NCI-H748 (cell line): ENCODE measurements at regions not wholly inside any gene's neighbourhood (a gene's known extent, or its start where the extent isn't known, plus 50 kb on each side); places are given as distances from the start of the nearest gene placed in this dataset.
"Not testable (repeated sequence)": the region's sequence is repeated elsewhere in the genome, so short reads cannot be mapped to it uniquely, and the experiment has no call there.

Experiments used
- DNase-seq: peaks from one replicate; lab custom pipeline; 2025; ENCODE audit not compliant: unreplicated experiment; lab: John Stamatoyannopoulos, UW

DNA sequence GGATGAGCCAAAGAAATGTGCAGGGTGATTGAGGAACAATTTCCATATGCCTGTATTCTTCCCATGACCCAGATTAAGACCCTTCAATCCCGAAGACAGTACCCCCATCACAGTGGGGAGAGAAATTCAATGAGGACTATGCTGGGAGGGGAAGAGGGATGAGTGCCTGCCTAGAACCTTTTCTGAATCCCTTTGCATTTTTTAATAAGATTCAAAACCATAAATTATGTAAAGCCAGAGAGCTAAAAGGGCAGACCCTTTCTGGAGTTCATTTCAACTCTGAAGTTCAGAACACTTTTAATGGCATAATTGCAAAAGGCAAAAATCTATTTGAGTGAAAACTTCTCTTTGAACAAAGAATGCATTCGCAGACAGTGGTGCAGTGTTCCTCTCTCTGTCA lies 529.5 kb downstream of the NTRK3 start:
- DNase-seq, result no peak

DNA sequence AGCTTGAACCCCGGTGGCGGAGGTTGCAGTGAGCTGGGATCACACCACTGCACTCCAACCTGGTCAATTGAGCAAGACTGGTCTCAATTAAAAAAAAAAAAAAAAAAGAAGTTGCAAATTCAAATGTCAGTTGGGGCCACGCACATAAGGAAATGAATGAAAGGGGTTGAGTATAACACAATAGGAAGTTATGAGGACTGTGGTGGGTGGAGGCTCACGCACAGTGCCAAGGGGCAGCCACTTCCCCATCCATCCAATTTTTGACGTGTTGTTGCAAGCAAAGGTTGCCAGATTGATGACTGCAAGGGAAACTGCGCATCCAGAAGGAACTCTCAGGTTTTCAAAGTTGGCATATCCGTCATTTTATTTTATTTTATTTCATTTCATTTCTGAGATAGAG lies 532.2 kb downstream of the NTRK3 start:
- DNase-seq, result no peak

DNA sequence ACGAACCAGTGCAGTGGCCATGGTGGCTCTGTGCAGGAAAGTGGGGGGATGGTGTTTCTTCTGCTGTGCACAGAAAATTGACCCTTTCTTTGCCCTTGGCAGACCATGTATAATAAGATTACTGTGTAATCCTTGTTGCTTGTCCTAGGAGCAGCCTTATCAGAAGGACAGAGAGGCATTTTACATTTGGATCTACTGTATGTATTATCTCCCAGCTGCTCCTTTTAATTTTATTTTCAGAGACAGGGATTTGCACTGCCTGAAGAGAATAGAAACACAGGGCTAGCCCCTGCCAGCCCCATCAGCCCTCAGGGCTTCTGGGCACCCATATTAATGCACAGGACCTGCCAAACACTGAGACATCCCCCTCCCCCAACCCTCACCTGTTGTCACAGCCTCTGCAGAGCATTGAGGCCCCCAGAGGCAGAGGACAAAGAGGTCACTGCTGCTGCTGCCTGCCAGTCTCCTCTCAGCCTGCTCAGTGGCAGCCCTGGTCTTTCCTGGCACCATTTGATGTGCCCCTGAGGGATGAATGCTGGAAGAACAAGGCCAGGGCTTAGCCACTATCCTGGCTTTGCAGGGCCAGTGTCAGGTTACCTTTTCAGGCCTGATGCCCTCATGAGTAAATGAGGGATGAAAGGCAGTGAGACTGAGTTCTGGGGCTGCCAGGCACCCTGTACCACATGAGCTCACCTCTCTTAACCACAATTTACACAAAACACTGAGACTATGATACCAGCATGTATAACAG lies 533.4 kb downstream of the NTRK3 start:
- peak; percentile 39 for DNase-seq

DNA sequence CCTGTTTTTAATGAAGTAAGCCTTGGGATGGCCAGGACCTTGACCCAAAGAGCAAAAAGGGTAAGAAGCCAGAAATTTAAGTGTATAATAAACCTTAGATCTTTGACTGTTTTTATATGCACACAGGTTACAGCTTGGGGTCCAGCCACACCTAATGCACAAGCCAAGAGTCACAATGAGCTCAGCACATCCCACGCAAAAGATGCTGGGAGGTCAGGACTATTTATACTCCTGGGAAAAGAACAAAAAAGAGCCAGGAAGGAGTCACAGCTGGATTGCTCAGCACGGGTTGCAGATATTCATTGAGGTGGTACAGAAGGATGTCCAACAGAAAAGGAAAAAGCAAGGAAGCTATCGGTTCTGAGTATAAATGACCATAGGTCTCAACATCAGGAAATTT lies 536.3 kb downstream of the NTRK3 start:
- DNase-seq, result no peak

DNA sequence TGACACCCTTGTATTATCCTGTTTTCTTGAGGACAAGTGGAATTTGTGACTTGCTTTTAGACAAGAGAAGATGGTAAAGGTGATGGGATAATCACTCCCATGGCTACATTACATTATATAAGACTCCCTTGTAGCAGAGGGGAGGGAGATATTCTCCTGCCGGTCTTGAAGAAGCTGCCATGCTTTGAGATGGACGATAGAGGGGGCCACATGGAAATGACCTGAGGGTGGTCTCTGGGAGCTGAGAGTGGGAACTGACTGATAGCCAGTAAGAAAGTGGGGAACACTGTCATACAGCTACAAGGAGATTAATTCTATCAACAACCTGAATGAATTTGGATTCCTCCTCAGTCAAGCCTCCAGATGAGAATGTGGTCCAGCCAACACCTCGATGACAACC lies 540.1 kb downstream of the NTRK3 start:
- DNase-seq, result no peak

DNA sequence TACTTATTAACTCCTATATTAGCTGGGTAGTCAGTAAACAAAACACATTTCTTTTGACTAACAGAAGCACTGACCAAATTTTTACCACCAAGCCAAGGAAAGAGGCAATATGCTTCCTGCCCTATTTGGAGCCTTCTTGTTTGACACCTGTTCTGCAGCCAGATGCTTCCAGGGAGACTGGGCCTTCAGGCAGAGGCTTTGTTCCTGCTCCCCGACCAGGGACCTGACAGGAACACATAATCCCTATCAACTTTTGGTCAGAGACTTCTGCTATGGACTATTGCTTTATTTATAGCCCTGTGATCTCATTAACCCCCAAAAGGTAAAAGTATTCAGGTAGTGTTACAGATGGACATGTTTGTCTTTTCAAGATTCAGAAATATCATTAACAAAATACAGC lies 541.3 kb downstream of the NTRK3 start:
- no peak for DNase-seq

DNA sequence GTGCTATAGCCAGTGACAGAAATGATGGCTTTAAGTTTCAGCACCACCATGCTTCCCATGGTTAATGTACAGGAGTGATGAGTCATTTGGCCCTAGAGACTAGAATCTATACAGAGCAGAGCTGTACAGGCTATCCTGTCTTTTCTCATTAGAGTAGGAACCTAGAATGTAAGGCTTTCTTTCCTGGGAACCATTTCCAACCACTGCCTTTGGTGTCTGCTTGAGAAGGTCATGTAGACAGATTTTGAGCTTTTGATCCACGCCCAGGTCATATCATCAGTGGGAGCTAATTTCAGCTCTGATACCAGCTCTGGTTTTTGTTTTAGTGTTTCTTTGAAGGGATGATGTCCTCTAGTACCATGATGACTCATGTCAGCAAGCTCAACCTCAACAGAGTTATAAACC lies 543.1 kb downstream of the NTRK3 start:
- DNase-seq, result no peak

DNA sequence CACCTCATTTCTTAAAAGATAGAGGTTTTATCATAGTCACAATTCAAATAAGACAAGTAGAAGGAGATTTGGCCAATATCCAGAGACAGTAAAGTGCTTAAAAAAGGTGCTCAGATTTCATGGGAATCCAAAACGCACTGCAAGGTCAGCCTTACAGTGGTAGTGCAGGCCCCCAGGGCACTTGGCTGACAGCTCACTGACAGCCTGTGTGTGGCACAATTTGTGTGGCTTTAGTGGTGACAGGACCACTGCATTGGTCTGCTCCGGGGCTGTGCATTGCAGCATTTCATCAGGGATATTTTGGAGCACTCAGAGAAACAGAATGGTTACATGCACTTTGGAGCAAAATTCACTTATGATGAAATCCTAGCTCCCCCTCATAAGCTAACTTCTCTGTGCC lies 544.3 kb downstream of the NTRK3 start:
- DNase-seq, result no peak

DNA sequence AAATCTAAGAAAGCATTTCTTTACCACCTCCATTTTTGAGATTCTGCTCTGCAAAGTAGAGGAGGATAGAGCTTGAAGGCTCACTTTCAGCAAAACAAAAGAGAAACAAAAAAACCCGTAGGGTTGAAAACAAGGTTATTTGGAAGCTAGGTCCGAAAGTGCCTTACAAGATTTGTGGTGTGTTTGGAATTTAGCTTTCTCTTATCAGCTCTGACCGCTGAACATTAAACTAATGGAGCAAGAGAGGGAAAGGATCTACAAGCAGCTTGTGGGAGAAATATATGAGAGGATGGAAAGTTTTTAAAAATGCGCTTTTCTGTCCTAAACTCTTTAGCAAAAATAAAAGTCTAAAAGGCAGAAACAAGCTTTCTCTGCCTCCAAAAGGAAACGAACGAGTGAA lies 545.5 kb downstream of the NTRK3 start:
- DNase-seq, result no peak

DNA sequence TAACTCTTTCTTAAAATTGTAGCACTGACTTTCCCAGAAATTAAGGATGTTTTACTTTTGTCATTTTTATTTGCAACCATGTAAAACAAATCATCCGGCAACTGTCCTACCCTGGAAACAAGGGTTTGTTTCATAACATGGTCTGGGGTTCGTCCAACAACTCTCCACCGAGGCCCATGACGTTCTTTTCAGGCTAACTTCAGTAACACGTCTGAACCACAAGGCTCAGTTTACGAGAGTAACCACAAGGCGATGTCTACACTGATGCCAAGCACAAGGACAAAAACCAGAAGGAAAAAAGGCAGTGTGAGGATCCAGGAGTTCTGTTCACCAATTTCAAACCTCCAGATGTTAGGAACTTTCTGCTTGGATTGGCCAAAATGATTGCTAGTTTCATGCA lies 546.1 kb downstream of the NTRK3 start:
- no peak for DNase-seq

DNA sequence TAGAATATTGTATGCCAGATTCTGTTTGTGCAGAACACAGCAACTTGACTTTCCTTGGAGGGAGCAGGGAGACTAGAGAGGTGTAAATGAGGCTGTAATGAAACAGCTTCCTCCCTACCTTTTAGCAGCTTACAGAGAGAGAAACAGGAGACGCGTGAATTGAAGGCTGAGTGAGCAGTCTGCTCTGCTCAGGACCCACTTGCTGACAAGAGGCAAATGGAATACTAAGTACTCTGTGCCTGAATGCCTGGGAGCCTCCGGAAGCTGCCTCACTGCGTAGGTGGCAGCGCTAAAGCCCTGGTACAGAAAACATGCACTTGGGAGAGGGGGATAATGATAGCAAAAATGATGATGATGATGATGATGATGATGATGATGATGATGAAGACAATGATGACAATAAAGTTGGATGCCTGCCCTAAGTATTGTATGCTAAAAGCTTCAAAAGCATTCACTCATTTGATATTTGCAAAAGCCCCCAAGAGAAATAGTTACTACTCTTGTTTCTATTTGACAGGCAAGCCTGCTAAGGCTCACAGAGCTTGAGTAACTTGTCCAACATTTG lies 548.9 kb downstream of the NTRK3 start:
- no peak for DNase-seq

DNA sequence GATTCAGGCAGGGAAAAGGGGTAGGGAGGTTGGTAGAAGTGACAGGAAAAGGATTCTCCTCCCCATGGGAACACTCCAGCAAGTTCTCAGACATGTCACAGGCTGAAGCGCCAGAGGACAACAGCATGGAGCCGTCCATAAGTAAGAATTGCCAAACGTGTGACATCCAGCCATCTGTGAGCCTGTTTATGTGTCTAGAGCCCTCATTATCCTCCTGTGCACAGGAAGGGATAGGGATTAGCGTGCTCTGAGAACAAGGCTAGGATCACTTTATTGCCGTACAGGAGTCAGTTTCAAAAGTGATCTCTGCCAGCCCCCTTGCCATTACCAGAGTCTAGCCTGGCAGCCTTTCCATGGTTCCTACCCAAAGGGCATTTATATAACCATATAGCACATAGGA lies 549.5 kb downstream of the NTRK3 start:
- DNase-seq, result no peak

DNA sequence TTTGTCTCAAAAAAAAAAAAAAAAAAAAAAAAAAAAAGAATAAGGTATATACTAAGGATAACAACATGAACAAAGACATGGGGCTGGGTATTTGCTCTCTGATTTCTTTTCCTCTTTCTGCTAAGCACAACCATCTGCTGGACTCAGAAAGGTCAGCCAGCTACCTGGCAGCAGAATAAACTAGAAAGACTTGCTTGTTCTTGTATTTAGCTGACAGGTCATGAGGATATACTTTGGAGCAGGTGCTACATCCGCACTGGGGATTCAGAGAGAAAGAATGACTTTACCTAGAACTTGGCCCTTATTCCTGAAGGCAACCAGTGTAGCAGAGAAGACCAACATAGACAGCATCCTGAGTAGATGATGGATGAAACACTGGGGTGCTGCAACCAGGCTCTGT lies 550.5 kb downstream of the NTRK3 start:
- no peak for DNase-seq

DNA sequence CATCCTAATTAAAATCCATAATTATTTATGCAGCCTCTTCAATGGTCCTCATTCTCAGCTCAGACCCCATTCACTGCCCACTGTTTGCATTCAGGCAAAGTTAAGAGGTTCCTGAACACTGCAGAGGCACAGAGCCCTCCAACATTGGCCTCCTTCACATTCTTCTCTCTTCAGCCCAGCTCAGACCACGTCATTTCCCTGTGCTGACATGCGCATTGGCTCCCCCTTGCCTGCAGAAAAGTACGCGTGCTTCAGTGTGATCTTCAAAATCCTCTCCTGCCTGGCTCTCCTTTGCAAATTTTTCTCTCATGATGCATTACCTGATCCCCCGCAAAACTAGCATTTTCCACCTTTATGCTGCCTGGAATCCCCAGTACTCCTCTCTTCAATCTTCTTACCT lies 552.3 kb downstream of the NTRK3 start:
- no peak for DNase-seq

DNA sequence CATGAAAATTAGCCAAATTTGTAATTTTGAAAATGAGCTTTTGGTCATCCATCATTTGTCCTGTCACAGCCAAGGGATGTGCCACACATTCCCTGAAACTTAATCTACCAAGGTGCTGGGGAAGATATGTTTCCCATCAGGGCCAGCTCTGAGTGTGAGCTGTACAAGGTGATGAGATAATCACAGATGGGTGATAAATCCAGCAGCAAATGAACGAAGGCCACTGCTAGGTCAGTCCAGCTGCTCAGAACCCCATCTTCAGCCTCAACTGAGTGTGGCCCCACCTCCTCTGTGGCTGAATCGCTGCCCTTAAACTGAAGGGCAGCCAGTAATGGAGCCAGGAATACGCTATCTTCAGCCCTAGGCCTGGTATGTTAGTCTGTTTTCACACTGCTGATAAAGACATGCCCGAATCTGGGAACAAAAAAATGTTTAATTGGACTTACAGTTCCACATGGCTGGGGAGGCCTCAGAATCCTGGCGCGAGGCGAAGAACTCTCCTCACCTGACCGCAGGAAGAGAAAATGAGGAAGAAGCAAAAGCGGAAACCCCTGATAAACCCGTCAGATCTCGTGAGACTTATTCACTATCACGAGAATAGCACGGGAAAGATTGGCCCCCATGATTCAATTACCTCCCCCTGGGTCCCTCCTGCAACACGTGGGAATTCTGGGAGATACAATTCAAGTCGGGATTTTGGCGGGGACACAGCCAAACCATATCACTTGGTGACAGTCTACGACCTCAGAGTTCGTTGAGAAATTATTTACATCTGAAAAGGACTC lies 553.0 kb downstream of the NTRK3 start:
- no peak for DNase-seq

DNA sequence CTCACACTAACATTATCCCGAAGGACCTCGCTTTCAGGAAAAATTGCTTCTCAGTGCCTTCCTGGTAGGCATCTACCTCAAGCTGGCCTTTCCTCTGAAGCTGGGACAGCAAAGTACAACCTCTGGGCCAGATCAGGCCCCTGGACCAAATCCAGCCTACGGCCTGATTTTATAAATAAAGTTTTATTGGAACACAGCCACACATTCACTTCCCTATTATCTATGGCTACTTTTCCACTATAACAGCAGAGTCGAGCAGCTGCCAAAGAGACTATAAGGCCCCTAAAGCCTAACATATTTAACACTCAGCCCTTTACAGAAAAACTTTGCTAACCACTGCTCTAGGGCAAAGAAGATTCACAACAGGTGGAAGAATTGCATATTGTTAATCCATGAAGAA lies 554.3 kb downstream of the NTRK3 start:
- no peak for DNase-seq

DNA sequence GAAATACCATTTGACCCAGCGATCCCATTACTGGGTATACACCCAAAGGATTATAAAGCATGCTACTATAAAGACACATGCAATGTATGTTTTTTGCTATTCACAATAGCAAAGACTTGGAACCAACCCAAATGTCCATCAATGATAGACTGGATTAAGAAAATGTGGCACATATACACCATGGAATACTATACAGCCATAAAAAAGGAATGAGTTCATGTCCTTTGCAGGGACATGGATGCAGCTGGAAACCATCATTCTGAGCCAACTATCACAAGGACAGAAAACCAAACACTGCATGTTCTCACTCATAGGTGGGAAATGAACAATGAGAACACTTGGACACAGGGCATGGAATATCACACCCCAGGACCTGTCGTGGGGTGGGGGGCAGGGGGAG lies 558.1 kb downstream of the NTRK3 start:
- DNase-seq, result not testable (repeated sequence)

DNA sequence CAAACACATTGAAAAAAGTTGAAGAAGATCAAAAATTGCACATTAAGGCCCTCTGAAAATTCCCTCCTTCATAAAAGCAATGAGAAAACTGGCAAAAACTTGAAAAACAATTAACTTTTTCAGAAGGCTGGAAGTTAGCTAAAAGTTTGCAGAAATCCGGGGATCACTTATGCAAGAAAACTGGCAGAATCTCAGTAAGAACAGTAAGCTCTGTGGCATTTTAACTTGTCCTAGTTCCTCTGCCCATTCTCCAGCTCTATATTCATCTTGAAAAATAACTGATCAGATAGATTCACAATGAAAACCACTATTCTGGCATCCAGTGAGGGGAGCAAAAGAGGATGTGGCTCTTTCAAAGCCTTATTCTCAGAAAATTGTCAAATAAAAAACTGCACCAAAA lies 566.8 kb downstream of the NTRK3 start:
- DNase-seq, result no peak

DNA sequence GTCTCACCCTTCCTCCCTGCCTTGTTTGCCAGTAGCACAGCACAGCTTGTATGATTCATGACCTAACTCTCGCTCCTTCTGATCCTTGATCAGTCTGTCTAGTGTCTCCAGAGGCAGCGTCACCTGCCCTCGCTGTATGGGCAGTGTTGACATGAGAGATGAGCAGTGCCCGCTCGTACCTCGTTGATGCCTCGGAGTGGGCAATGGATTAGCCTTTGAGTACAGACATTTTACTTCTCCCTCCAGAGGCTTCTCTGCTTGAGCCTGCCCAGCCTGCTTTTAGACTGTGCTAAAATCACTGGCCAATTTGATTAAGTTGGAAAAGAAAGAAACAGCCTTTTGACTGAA lies 569.0 kb downstream of the NTRK3 start:
- DNase-seq, result no peak

DNA sequence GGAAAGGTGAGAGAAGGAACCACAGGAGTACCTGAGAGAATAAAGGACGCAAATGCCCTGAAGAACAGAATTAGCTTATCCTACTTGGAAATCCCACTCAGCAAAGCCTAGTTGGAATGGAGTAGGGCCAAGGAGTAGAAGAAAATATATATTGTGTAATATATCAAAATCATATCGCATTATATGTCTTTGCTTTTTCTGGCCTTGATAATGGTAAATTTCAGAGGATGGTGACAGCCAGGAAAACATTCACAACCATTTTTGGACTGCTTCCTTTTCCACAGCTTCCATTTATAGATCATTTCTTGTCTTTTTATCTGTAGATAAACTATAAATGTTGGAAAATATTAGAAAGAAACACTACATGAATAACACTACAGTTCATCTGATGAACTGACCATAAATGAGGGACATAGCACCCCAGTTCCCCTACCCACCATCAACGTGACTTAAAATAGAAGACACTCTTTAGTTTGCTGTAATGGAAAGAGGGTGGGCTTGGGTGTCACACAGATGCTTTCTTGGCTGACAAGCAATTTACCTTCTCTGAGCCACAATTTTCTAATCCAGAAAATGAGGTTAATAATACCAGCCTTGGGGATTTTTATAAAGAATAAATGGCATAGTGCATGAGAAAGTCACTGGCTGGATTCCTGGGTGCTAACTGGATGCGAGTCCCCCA lies 569.6 kb downstream of the NTRK3 start:
- DNase-seq, result no peak

DNA sequence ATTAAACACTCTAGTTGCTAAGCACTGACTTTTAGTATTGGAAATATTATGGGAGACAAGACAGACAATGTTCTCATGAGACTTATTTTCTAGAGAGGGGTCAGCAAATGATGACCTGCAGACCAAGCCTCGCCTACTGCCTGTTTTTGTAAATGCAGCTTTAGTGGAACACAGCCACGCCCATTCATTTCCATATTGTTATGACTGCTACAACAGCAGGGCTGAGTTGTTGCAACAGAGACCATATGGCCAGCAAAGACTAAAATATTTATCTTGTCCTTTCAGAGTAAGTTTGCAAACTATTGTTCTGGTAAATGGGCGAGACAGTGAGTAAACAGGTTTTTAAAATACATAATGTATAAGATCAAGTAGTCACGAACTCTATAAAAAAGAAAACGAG lies 570.2 kb downstream of the NTRK3 start:
- DNase-seq, result peak; percentile 80

DNA sequence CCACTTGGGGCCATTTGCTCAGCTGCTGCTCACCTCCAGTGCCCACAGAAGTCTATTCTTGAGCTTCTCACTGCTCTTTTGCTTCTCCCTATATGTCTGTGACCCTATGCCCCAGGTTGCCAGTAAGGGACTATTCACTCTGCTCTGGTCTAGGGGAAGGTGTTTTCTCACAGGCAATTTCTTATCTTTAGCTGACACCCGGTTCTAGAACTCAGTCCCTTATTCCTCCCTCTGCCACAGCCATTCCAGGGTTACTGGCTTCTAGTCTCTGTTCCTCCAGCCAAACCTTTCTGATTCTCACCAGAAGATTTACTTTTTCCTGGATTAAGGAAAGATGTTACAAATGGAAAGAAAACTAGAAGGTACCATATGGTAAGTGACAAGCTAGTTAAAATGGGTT lies 574.0 kb downstream of the NTRK3 start:
- no peak for DNase-seq
